ENCODE measurements at regions not wholly inside any gene's neighbourhood (a gene's known extent, or its start where the extent isn't known, plus 50 kb on each side); places are given as distances from the start of the nearest gene placed in this dataset.
A peak's percentile ranks its signal among the peaks of the same experiment; 100 is the strongest.

- no peak for TF ChIP-seq SIN3A (IDR thresholded peaks at IDR 0.05; ENCODE audit: borderline replicate concordance, insufficient read depth, low read depth, low read length)
- TF ChIP-seq REST (IDR thresholded peaks at IDR 0.05; ENCODE audit: insufficient read depth in 1 of 2, low read depth in 2 of 2, low read length in 1 of 2): no peak
- TF ChIP-seq POLR2AphosphoS5 (IDR thresholded peaks at IDR 0.05; ENCODE audit: low read depth, low read length): no peak
- no peak for TF ChIP-seq CTCF (IDR thresholded peaks at IDR 0.05)
- POLR2A ChIA-PET: no interaction called here
- Histone ChIP-seq H3K4me3 (ENCODE audit: low read depth in 2 of 2, low read length in 2 of 2) (no peak overlapping the region), H3K9me3 (ENCODE audit: control insufficient read depth, insufficient read depth, low read depth, low read length) (no peaks in the 10 kb centered on the region), H3K27me3 (ENCODE audit: control insufficient read depth, insufficient read depth, low read length) (no peaks in the 10 kb centered on the region), H3K36me3 (ENCODE audit: control insufficient read depth, insufficient read depth, low read length) (no peaks in the 10 kb centered on the region), H3K4me1 (ENCODE audit: control insufficient read depth, insufficient read depth, low read length) (peaks cover 32% of the 10 kb centered on the region), H3K27ac (ENCODE audit: low read length) (peak overlapping the region; percentile 76)
- in situ Hi-C loops (cut with HindIII; ENCODE audit: low pct_unique_long_range_greater_than_20kb, low sequenced_read_pairs) (no loop called here), intact Hi-C loops (cut with micrococcal nuclease; ENCODE audit: unreplicated experiment) (no loop called here)
- BruUV-seq (replicated peaks): no TSS peak
- CTCF ChIA-PET: no interaction called here
- no peak for ATAC-seq
- no peak for DNase-seq (ENCODE audit: low read depth, low spot score)
Measured at GRCh38 chr12:116408489-116409250, 131.2 kb upstream of the MED13L start.

GRCh38 chr12:116411977-116412376 lies 134.5 kb upstream of the MED13L start:
- peaks cover 29% of the 10 kb centered on the region for H3K4me1 ChIP-seq (ENCODE audit: control insufficient read depth, insufficient read depth, low read length)
- ChIA-PET CTCF (interaction anchor here (0.7 kb wide), 1 partner anchor 682 kb away, joined by 6 read pairs; no protein-coding TSS in a partner anchor), POLR2A (interaction anchor here (0.6 kb wide), 1 partner anchor 1723 kb away, joined by 14 read pairs; no protein-coding TSS in a partner anchor)
- no peaks in the 10 kb centered on the region for H3K9me3 ChIP-seq (ENCODE audit: control insufficient read depth, insufficient read depth, low read depth, low read length)
- ATAC-seq (no peak), DNase-seq (ENCODE audit: low read depth, low spot score) (no peak)
- intact Hi-C loops (cut with micrococcal nuclease; ENCODE audit: unreplicated experiment): no loop called here
- peak overlapping the region; percentile 10; the same call in 1 of the 2 replicates for H3K27ac ChIP-seq (ENCODE audit: low read length)
- no TSS peak for BruUV-seq (replicated peaks)
- H3K4me3 ChIP-seq (ENCODE audit: low read depth in 2 of 2, low read length in 2 of 2): no peak overlapping the region
- in situ Hi-C loops (cut with HindIII; ENCODE audit: low pct_unique_long_range_greater_than_20kb, low sequenced_read_pairs): no loop called here
- H3K36me3 ChIP-seq (ENCODE audit: control insufficient read depth, insufficient read depth, low read length): no peaks in the 10 kb centered on the region
- no peak for TF ChIP-seq SIN3A (IDR thresholded peaks at IDR 0.05; ENCODE audit: borderline replicate concordance, insufficient read depth, low read depth, low read length)
- no peak for TF ChIP-seq CTCF (IDR thresholded peaks at IDR 0.05)
- TF ChIP-seq TCF7L2 (IDR thresholded peaks at IDR 0.05; ENCODE audit: low read depth, low read length): no peak
- TF ChIP-seq POLR2AphosphoS5 (IDR thresholded peaks at IDR 0.05; ENCODE audit: low read depth, low read length): no peak
- TF ChIP-seq REST (IDR thresholded peaks at IDR 0.05; ENCODE audit: insufficient read depth in 1 of 2, low read depth in 2 of 2, low read length in 1 of 2): no peak
- no peaks in the 10 kb centered on the region for H3K27me3 ChIP-seq (ENCODE audit: control insufficient read depth, insufficient read depth, low read length)

All from Panc1 (cell line).